Stimulated activated memory B cell treated with anti-CD40 and anti-IgM and Interleukin-4, amounts not matched to agents 10 μg/mL and 1 μg/mL and 100 μg/mL, for 72 hours (primary cell): ENCODE measurements at regions not wholly inside any gene's neighbourhood (a gene's known extent, or its start where the extent isn't known, plus 50 kb on each side); places are given as distances from the start of the nearest gene placed in this dataset.
"Not testable (repeated sequence)": the region's sequence is repeated elsewhere in the genome, so short reads cannot be mapped to it uniquely, and the experiment has no call there.

Source experiments
- ATAC-seq: fragments of 150-1000 bp; cut with Tn5 transposase; 2 replicates; pipeline ENCODE4 v1.10.0; 2021
- H3K27ac Mint-ChIP-seq: one replicate; pipeline ENCODE4 v1.8.0; 2022; ENCODE audit warnings: mild to moderate bottlenecking, mixed read lengths
- H3K27me3 Mint-ChIP-seq: one replicate; pipeline ENCODE4 v1.8.0; 2022; ENCODE audit warnings: mixed read lengths
- H3K36me3 Mint-ChIP-seq: one replicate; pipeline ENCODE4 v1.8.0; 2022; ENCODE audit warnings: mixed read lengths
- H3K4me1 Mint-ChIP-seq: one replicate; pipeline ENCODE4 v1.8.0; 2022; ENCODE audit warnings: mixed read lengths
- H3K4me3 Mint-ChIP-seq: one replicate; pipeline ENCODE4 v1.8.0; 2022; ENCODE audit warnings: mild to moderate bottlenecking, moderate library complexity, mixed read lengths
- H3K9me3 Mint-ChIP-seq: one replicate; pipeline ENCODE4 v1.8.0; 2022; ENCODE audit warnings: mixed read lengths

DNA sequence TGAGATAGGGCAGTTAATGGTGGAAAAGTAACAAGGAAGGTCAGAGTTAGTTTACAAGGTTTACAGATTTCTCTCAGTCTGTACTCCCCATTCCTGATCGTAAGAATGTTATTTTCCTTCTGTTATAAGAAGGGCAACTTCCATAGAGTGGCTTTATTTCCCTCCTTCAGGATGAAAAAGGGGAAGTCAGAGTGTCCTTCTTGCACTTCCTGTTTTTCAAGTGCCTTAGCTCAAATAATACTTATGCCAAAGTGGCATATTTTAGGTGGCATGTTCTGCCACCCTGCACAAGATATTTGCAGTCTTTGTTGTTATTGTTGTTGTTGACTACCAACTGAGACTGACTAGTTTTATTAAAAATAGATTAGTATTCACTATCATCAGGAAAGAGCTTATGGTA lies 730.7 kb upstream of the ADGRL4 start:
- ATAC-seq, result no peak
- Mint-ChIP-seq H3K27me3 (no peaks in the 10 kb centered on the region), H3K9me3 (peaks cover 15% of the 10 kb centered on the region), H3K36me3 (peaks cover 5% of the 10 kb centered on the region), H3K4me1 (peaks cover 8% of the 10 kb centered on the region), H3K27ac (no peak overlapping the region), H3K4me3 (no peak overlapping the region)

DNA sequence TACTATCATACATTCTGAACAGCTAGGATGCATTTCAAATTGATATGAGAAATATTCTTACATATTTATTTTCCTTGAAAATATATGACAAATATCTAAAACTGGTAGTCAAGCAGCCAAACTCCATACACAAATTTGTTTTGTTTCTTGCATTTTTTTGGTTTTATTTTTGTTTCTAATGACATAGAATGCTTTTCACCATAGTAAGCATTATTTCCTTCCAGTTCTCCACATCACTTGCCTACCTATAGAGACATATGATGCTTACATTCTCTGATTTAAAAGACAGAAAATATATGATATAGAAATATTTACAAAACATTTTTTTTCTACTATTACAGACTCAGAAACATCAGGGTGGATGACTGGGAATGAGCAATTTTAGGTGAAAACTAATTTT lies 726.4 kb upstream of the ADGRL4 start:
- peaks cover 12% of the 10 kb centered on the region for H3K9me3 Mint-ChIP-seq
- ATAC-seq, result no peak
- no peak overlapping the region for H3K27ac Mint-ChIP-seq
- H3K4me1 Mint-ChIP-seq, result no peaks in the 10 kb centered on the region
- no peak overlapping the region for H3K4me3 Mint-ChIP-seq
- peaks cover 5% of the 10 kb centered on the region for H3K36me3 Mint-ChIP-seq
- H3K27me3 Mint-ChIP-seq, result no peaks in the 10 kb centered on the region

DNA sequence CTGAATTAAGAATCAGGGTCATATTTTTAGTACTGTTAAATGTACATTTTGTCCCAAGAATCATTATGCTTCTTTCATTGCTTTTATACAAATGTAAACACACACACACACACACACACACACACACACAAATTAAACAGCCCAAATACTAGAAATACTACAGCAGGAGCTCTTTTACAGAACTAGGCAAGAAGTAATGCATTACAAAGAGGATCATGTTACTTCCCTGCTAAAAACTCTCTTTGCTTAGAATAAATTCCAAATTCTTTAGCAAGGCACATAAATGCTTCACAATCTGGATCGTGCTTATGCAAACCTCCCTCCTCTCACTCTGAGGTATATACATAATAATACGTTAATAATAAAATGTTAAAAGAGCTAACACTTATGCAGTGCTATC lies 720.4 kb upstream of the ADGRL4 start:
- H3K4me3 Mint-ChIP-seq, result no peak overlapping the region
- no peaks in the 10 kb centered on the region for H3K9me3 Mint-ChIP-seq

DNA sequence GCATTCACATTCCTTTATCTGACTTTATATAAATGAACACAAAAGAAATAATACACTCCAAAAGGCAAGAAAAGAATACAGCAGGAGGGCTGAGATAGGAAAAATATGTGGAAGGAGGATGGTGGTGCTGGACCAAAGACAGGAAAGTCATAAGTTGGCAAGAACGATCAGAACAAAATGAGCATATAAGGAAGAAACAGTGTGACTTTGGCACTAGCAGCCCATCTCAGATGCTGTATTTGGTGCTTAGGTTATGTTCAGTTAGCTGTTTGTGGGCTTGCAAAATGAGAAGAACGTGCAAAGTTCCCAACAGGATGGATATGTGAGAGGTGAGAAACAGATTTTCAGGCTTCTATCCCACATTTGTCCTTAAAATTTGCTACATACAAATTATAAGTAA lies 719.8 kb upstream of the ADGRL4 start:
- Mint-ChIP-seq H3K4me3 (no peak overlapping the region), H3K36me3 (no peaks in the 10 kb centered on the region), H3K4me1 (no peaks in the 10 kb centered on the region), H3K9me3 (no peaks in the 10 kb centered on the region), H3K27ac (no peak overlapping the region), H3K27me3 (no peaks in the 10 kb centered on the region)
- no peak for ATAC-seq

More for the DNA sequence above, 720.4 kb upstream of the ADGRL4 start:
- Mint-ChIP-seq H3K27ac (no peak overlapping the region), H3K27me3 (no peaks in the 10 kb centered on the region), H3K4me1 (no peaks in the 10 kb centered on the region), H3K36me3 (no peaks in the 10 kb centered on the region)
- no peak for ATAC-seq

DNA sequence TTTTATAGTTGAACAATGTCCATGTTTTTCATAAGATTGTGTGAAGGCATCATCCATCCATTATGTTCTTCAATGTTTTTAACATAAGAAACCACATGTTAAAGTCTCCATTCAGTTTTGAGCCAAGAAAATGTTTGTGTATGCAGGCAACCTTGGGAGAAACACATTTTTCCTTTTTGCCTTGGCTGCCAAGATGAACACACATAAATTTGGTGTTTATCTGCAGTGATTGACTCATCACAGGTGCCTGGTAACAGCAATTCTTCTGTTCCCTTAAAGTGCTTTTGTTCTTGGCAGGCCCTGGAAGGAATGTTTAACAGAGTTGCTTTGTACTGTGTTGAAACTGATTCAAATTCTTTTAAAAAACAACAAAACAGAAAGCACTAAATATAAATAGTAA lies 709.9 kb upstream of the ADGRL4 start:
- no peaks in the 10 kb centered on the region for H3K27me3 Mint-ChIP-seq
- peaks cover 10% of the 10 kb centered on the region for H3K9me3 Mint-ChIP-seq
- H3K27ac Mint-ChIP-seq, result no peak overlapping the region
- H3K4me1 Mint-ChIP-seq, result peaks cover 17% of the 10 kb centered on the region
- peaks cover 19% of the 10 kb centered on the region for H3K36me3 Mint-ChIP-seq
- H3K4me3 Mint-ChIP-seq, result no peak overlapping the region
- no peak for ATAC-seq

DNA sequence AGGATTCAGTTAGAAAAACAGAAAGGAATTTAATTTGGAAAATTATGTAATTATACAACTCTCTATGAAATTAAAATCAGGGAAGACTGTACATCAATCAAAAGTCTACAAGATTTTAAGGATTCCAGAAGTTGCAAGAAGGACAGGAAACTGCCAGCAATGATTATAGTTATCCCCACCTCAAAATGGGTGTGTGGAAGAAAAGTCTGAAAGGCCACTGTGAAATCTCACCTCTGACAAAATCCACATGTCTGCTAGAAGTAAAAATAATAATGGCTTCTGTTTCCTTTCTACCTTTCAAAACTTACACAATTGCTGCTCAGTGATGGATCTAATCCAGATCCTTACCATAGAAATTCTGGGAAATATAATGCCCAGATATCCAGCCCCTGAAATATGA lies 708.1 kb upstream of the ADGRL4 start:
- no peak overlapping the region for H3K27ac Mint-ChIP-seq
- H3K9me3 Mint-ChIP-seq, result peaks cover 6% of the 10 kb centered on the region
- H3K4me3 Mint-ChIP-seq, result no peak overlapping the region
- H3K36me3 Mint-ChIP-seq, result peaks cover 12% of the 10 kb centered on the region
- no peaks in the 10 kb centered on the region for H3K27me3 Mint-ChIP-seq
- H3K4me1 Mint-ChIP-seq, result peaks cover 28% of the 10 kb centered on the region
- ATAC-seq, result no peak

DNA sequence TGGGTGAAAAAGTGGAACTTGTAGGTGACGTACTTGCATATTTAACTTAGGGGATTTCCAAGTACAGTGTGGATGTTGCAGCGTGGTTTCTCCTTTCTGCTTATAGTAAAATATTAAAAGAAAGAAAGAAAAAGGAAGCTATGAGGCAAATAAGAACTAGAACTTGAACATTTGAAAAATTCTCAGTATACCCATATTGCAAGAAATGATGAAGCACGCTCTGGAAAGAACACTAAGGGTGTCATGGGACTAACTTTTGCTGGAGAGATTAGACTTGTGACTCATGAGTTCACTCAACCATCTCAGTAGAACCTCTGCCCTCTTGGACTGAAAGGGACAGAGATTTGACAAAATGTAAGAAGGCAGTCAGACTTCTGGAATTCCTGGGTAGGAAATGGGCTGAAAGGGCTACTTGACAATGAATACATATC lies 704.5 kb upstream of the ADGRL4 start:
- Mint-ChIP-seq H3K4me3 (peak overlapping the region; percentile 22), H3K4me1 (peaks cover 45% of the 10 kb centered on the region), H3K27me3 (no peaks in the 10 kb centered on the region), H3K27ac (peak overlapping the region; percentile 95), H3K36me3 (no peaks in the 10 kb centered on the region), H3K9me3 (no peaks in the 10 kb centered on the region)
- peak; percentile 92 for ATAC-seq

DNA sequence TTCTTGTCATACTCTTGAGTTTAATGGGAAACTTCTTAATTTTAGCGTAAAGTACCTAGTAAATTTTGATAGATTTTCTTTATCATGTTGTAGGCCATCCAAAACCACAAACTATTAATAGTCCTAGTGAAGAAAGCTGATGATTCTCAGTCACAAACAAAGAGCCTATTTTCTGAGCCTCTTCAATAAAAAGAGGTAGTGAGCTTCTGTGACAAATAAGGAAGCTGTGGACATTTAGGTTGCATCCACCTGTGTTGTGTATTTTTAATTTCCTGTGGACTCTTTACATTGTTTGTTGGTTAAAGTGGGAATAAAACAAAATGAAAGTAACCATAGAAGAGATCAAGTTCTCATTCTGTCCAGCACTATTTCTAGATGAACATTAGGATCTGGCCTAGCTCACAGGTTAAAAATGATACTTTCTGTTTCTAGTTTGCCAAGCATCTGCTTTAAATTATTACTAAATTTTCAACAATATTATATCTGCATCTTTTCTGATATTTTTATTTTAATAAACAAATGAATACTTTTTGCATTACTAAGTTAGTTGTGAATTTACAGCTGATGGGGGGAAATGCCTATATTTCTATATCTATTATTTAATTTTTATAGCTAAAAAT lies 702.2 kb upstream of the ADGRL4 start:
- Mint-ChIP-seq H3K36me3 (no peaks in the 10 kb centered on the region), H3K27me3 (no peaks in the 10 kb centered on the region), H3K27ac (no peak overlapping the region), H3K4me3 (peak overlapping the region; percentile 53), H3K4me1 (peaks cover 64% of the 10 kb centered on the region), H3K9me3 (no peaks in the 10 kb centered on the region)
- ATAC-seq, result no peak

DNA sequence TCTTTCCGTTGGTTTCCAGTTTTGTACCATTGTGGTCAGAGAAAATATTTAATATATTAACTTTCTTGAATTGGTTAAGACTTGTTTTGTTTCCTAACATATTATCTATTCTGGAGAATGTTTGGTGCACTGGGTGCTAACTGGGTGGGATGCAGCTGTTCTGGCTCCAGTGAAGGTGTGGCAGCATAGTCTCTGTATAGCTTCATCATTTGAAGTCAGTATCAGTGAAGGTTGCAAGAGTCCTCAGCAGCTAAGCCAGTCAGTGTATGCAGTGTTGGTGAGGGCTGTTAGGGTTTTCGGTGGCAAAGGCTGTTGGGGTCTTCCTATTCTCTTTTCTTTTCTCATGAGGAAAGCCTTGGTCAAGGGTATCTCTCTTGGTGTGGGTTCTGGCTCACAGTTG lies 698.7 kb upstream of the ADGRL4 start:
- Mint-ChIP-seq H3K36me3 (no peaks in the 10 kb centered on the region), H3K4me1 (peaks cover 42% of the 10 kb centered on the region), H3K27ac (peak overlapping the region; percentile 46), H3K27me3 (no peaks in the 10 kb centered on the region), H3K9me3 (peaks cover 6% of the 10 kb centered on the region), H3K4me3 (no peak overlapping the region)
- no peak for ATAC-seq

DNA sequence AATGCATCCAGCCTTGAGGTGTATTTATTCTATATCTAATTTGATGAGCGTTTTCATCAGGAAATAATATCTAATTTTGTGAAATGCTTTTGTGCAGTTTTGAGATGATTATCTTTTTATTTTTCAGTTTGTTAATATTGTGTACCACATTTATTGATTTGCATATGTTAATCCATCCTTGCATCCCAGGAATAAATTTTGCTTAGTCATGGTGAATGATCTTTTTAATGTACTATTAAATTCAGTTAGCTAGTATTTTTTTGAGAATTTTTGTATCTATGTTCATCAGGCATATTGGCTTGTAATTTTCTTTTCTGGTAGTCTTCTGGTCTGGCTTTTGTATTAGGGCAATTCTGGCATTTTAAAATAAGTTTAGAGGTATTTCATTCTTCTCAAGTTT lies 697.5 kb upstream of the ADGRL4 start:
- H3K4me1 Mint-ChIP-seq, result peaks cover 35% of the 10 kb centered on the region
- H3K9me3 Mint-ChIP-seq, result peaks cover 6% of the 10 kb centered on the region
- H3K36me3 Mint-ChIP-seq, result no peaks in the 10 kb centered on the region
- no peak overlapping the region for H3K4me3 Mint-ChIP-seq
- H3K27me3 Mint-ChIP-seq, result no peaks in the 10 kb centered on the region
- no peak overlapping the region for H3K27ac Mint-ChIP-seq
- ATAC-seq, result no peak

DNA sequence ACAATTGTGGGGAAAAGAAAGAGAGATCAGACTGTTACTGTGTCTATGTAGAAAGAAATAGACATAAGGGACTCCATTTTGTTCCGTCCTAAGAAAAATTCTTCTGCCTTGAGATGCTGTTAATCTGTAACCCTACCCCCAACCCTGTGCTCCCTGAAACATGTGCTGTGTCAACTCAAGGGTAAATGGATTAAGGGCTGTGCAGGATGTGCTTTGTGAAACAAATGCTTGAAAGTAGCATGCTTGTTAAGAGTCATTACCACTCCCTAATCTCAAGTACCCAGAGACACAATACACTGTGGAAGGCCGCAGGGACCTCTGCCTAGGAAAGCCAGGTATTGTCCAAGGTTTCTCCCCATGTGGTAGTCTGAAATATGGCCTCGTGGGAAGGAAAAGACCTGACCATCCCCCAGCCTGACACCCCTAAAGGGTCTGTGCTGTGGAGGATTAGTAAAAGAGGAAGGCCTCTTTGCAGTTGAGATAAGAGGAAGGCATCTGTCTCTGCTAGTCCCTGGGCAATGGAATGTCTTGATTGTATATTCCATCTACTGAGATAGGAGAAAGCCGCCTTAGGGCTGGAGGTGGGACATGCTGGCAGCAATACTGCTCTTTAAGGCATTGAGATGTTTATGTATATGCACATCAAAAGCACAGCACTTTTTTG lies 695.9 kb upstream of the ADGRL4 start:
- not testable (repeated sequence) for H3K36me3 Mint-ChIP-seq, H3K27ac Mint-ChIP-seq, H3K4me3 Mint-ChIP-seq, H3K27me3 Mint-ChIP-seq, ATAC-seq, H3K9me3 Mint-ChIP-seq
- H3K4me1 Mint-ChIP-seq, result peaks cover 25% of the 10 kb centered on the region

DNA sequence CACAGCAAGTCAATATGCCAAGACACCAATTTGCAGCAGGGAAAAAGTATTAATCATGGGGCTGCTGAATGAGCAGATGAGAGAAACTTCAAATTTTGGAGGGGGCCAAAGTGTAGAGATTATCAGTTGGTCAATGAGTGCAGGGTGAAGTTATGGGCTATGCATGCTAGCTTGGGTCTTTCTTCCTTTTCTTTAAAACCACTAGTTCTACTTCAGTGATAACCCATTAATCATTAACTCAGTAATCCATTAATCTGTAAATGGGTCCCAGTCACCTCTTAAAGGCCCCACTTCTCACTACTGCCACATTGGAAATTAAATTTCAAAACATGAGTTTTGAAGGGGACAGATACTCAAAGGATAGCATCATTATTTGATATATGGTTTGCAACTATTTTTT lies 688.6 kb upstream of the ADGRL4 start:
- Mint-ChIP-seq H3K36me3 (no peaks in the 10 kb centered on the region), H3K4me1 (no peaks in the 10 kb centered on the region), H3K27ac (no peak overlapping the region), H3K4me3 (no peak overlapping the region), H3K9me3 (no peaks in the 10 kb centered on the region), H3K27me3 (no peaks in the 10 kb centered on the region)
- ATAC-seq, result peak; percentile 50

DNA sequence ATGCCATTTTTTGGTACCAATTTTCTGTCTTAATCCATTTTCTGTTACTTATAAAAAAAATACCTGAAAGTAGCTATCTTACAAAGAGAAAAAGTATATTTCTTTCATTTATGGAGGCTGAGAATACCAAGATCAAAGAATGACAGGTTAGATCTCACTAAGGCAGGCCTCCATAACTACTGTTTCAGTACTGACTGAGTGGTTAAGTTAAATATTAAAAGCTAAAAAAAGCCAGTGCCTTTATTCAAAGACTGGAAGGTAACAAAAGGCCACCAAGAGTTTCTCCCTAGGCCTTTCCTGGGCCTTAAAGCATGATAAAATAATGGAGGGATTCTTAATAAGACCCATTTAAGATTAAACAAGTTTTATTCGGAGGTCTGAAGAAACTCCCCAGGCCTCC lies 687.7 kb upstream of the ADGRL4 start:
- no peaks in the 10 kb centered on the region for H3K4me1 Mint-ChIP-seq
- no peak overlapping the region for H3K4me3 Mint-ChIP-seq
- H3K9me3 Mint-ChIP-seq, result no peaks in the 10 kb centered on the region
- no peak for ATAC-seq
- no peak overlapping the region for H3K27ac Mint-ChIP-seq
- no peaks in the 10 kb centered on the region for H3K27me3 Mint-ChIP-seq
- H3K36me3 Mint-ChIP-seq, result no peaks in the 10 kb centered on the region

DNA sequence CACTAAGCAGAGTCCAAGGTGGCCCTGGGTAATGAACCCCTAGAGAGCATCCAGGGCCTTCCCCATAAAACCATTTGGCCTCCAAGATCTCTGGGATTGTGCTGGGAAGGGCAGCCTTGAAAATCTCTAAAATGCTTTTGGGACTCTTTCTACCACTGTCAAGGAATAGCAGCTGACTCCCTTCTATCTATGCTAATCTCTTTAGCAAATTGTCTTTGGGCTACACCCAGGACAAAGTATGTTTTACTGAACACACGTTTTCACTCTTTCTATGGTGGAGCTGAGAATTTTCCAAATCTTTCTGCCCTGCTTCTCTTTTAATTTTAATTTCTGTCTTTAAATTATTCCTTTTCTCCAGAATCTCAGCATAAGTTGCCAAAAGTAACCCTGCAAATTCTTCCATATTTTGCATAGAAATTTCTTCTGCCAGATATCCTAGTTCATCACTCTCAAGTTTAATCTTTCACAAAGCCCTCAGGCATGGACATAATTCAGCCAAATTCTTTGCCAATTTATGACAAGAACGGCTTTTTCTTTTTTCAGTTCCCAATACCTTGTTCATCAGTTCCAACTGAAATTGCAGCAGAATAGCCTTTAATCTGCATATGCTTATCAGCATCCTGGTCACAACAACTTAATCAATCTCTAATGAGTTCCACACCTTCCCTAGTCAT lies 687.0 kb upstream of the ADGRL4 start:
- ATAC-seq, result no peak
- H3K4me1 Mint-ChIP-seq, result no peaks in the 10 kb centered on the region
- H3K27me3 Mint-ChIP-seq, result no peaks in the 10 kb centered on the region
- no peaks in the 10 kb centered on the region for H3K9me3 Mint-ChIP-seq
- H3K27ac Mint-ChIP-seq, result no peak overlapping the region
- H3K4me3 Mint-ChIP-seq, result no peak overlapping the region
- no peaks in the 10 kb centered on the region for H3K36me3 Mint-ChIP-seq

DNA sequence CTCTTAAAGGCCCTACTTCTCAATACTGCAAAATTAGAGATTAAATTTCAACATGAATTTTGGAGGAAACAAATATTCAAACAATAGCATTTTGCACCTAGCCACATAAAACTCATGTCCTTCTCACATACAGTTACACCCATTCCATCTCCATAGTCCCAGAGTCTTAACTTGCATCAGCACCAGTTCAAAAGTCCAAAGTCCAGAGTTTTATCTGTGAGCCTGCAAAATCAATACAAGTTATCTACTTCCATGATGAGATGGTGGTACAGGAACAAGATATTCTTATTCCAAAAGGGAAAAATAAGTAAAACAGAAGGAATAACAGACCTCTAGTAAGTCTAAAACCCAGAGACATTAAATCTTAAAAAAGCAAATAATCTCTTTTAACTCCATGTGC lies 686.0 kb upstream of the ADGRL4 start:
- no peaks in the 10 kb centered on the region for H3K36me3 Mint-ChIP-seq
- H3K4me1 Mint-ChIP-seq, result no peaks in the 10 kb centered on the region
- H3K27ac Mint-ChIP-seq, result no peak overlapping the region
- H3K27me3 Mint-ChIP-seq, result no peaks in the 10 kb centered on the region
- no peaks in the 10 kb centered on the region for H3K9me3 Mint-ChIP-seq
- ATAC-seq, result no peak
- H3K4me3 Mint-ChIP-seq, result no peak overlapping the region

DNA sequence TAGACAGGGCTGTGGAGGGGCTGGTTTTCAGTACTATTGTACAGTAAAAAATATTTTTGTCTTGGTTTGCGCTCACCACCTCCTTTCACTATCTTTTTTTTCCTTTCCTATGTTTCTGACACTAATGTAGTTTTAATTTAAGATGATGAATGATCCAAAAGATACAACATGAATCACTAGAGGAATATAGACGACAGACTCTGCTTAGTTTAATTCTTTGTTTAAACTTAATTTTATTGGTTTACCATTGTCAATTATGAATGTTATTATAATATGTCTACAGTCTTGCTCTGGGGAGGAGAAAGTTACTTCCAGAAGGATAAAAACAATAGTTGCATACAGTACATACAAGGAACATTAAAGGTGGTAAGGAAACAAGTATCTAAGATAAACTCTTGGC lies 682.4 kb upstream of the ADGRL4 start:
- Mint-ChIP-seq H3K27ac (no peak overlapping the region), H3K4me3 (no peak overlapping the region), H3K4me1 (no peaks in the 10 kb centered on the region), H3K36me3 (no peaks in the 10 kb centered on the region), H3K27me3 (no peaks in the 10 kb centered on the region), H3K9me3 (no peaks in the 10 kb centered on the region)
- no peak for ATAC-seq
